ENCODE measurements at regions not wholly inside any gene's neighbourhood (a gene's known extent, or its start where the extent isn't known, plus 50 kb on each side); places are given as distances from the start of the nearest gene placed in this dataset.

DNA sequence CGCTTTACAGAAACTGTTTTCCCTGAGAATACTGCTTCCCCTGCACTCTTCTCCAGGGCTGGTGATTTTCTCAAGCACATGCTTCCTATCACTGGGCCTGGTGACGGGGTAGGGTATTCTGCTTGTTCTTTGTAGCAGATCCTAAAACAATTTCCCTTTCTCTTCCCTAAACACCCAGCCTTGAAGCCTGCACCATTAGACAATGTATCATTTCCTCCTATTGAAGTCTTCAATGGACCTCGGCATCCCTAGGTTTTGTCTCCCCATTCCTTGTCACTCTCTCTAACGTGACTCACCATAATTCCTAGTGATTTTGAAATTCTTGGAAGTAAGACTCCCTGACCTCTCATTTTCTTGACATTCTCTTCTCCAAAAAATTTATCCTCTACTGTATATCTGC, 109.5 kb upstream of the GHITM start:
- TF ChIP-seq, protein P1, sequence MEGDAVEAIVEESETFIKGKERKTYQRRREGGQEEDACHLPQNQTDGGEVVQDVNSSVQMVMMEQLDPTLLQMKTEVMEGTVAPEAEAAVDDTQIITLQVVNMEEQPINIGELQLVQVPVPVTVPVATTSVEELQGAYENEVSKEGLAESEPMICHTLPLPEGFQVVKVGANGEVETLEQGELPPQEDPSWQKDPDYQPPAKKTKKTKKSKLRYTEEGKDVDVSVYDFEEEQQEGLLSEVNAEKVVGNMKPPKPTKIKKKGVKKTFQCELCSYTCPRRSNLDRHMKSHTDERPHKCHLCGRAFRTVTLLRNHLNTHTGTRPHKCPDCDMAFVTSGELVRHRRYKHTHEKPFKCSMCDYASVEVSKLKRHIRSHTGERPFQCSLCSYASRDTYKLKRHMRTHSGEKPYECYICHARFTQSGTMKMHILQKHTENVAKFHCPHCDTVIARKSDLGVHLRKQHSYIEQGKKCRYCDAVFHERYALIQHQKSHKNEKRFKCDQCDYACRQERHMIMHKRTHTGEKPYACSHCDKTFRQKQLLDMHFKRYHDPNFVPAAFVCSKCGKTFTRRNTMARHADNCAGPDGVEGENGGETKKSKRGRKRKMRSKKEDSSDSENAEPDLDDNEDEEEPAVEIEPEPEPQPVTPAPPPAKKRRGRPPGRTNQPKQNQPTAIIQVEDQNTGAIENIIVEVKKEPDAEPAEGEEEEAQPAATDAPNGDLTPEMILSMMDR (IDR thresholded peaks at IDR 0.05; ENCODE audit: low read depth, low read length) = no peak
- no peak overlapping the region for H3K4me3 ChIP-seq (ENCODE audit: low read depth, low read length)

DNA sequence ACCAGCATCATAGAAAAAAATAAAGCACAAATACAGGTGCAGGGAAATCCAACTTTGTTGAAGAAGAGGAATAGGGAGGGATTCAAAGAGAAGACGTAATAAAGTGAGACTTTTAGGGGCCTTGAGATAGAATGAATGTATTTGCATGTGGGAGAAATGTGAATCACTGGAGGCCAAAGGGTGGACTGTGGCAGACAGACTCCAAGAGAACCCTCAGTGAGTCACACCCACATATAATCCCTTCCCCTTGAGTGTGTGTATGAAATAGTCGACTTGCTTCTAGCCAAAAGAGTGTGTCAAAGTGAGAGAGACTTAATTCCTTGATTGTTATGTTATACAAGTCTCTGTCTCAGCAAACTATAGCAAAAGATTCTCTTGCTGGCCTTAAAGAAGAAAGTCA, 101.3 kb upstream of the GHITM start:
- TF ChIP-seq, protein P1 (IDR thresholded peaks at IDR 0.05; ENCODE audit: low read depth, low read length) = no peak
- Histone ChIP-seq H3K27ac (no peak overlapping the region), H3K27me3 (ENCODE audit: insufficient read depth, low read depth, severe bottlenecking) (no peaks in the 10 kb centered on the region), H3K36me3 (no peaks in the 10 kb centered on the region), H3K9me3 (ENCODE audit: severe bottlenecking) (no peaks in the 10 kb centered on the region), H3K4me3 (ENCODE audit: low read depth, low read length) (no peak overlapping the region)
- DNase-seq = no peak

More for the DNA sequence above, 109.5 kb upstream of the GHITM start:
- H3K27ac ChIP-seq = no peak overlapping the region
- H3K36me3 ChIP-seq = no peaks in the 10 kb centered on the region
- H3K27me3 ChIP-seq (ENCODE audit: insufficient read depth, low read depth, severe bottlenecking) = no peaks in the 10 kb centered on the region
- no peak for DNase-seq
- H3K9me3 ChIP-seq (ENCODE audit: severe bottlenecking) = no peaks in the 10 kb centered on the region

GRCh38 chr10:84039957-84040356, 99.4 kb upstream of the GHITM start:
- Histone ChIP-seq H3K27me3 (ENCODE audit: insufficient read depth, low read depth, severe bottlenecking) (no peaks in the 10 kb centered on the region), H3K36me3 (no peaks in the 10 kb centered on the region), H3K27ac (no peak overlapping the region), H3K4me3 (ENCODE audit: low read depth, low read length) (no peak overlapping the region), H3K9me3 (ENCODE audit: severe bottlenecking) (no peaks in the 10 kb centered on the region)
- TF ChIP-seq, protein P1 (IDR thresholded peaks at IDR 0.05; ENCODE audit: low read depth, low read length) = no peak
- no peak for DNase-seq

- no peaks in the 10 kb centered on the region for H3K36me3 ChIP-seq
- TF ChIP-seq, protein P1 (IDR thresholded peaks at IDR 0.05; ENCODE audit: low read depth, low read length) = no peak
- DNase-seq = no peak
- H3K4me3 ChIP-seq (ENCODE audit: low read depth, low read length) = no peak overlapping the region
- no peaks in the 10 kb centered on the region for H3K27me3 ChIP-seq (ENCODE audit: insufficient read depth, low read depth, severe bottlenecking)
- no peak overlapping the region for H3K27ac ChIP-seq
- no peaks in the 10 kb centered on the region for H3K9me3 ChIP-seq (ENCODE audit: severe bottlenecking)
Measured at GRCh38 chr10:84047258-84048010, 91.9 kb upstream of the GHITM start.

GRCh38 chr10:84049645-84050011, 89.7 kb upstream of the GHITM start:
- Histone ChIP-seq H3K9me3 (ENCODE audit: severe bottlenecking) (no peaks in the 10 kb centered on the region), H3K4me3 (ENCODE audit: low read depth, low read length) (no peak overlapping the region), H3K36me3 (no peaks in the 10 kb centered on the region), H3K27me3 (ENCODE audit: insufficient read depth, low read depth, severe bottlenecking) (no peaks in the 10 kb centered on the region), H3K27ac (no peak overlapping the region)
- no peak for DNase-seq
- TF ChIP-seq, protein P1 (IDR thresholded peaks at IDR 0.05; ENCODE audit: low read depth, low read length) = no peak

DNA sequence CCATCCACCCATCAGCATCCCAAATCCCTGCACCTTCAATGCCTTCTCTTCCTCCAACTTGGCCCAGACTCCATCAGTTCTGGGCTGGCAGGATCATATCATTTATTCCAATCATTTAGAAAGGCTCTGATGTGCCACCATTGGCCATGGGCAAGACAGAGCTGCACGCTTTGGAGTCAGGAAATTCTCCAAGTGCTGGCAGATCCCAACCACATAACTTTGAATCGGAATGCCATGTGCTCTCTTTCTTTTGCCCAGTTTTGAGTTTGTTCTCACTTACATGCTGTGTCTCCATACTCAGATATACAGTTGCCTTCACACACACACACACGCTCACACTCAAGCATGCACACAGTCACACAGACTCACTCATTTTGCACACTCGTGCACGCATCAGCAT, 85.7 kb upstream of the GHITM start:
- Histone ChIP-seq H3K4me3 (ENCODE audit: low read depth, low read length) (no peak overlapping the region), H3K9me3 (ENCODE audit: severe bottlenecking) (no peaks in the 10 kb centered on the region), H3K27me3 (ENCODE audit: insufficient read depth, low read depth, severe bottlenecking) (no peaks in the 10 kb centered on the region), H3K36me3 (no peaks in the 10 kb centered on the region), H3K27ac (no peak overlapping the region)
- no peak for DNase-seq
- TF ChIP-seq, protein P1 (IDR thresholded peaks at IDR 0.05; ENCODE audit: low read depth, low read length) = no peak
